Keratinocyte (primary cell): ENCODE measurements at regions not wholly inside any gene's neighbourhood (a gene's known extent, or its start where the extent isn't known, plus 50 kb on each side); places are given as distances from the start of the nearest gene placed in this dataset.

Experiments
- EZH2 ChIP-seq: IDR thresholded peaks from one replicate; pipeline ENCODE4 v1.6.1; 2012; ENCODE audit warnings: inconsistent platforms, mild to moderate bottlenecking, low read length, moderate library complexity
- TF ChIP-seq, protein P1 (sequence below), 3 experiments: IDR thresholded peaks in 1 of 3; conservative IDR thresholded peaks in 1 of 3; optimal IDR thresholded peaks in 1 of 3; 2 replicates in 2 of 3; 3 replicates in 1 of 3; pipeline versions ENCODE3 to v1.5.1; 2011; ENCODE audit warnings: low read length in 3 of 3, mild to moderate bottlenecking in 3 of 3, moderate library complexity in 2 of 3, control low read depth in 1 of 3, inconsistent platforms in 1 of 3; ENCODE audit not compliant: insufficient read depth in 2 of 3; ENCODE audit errors: extremely low read depth in 1 of 3

DNA sequence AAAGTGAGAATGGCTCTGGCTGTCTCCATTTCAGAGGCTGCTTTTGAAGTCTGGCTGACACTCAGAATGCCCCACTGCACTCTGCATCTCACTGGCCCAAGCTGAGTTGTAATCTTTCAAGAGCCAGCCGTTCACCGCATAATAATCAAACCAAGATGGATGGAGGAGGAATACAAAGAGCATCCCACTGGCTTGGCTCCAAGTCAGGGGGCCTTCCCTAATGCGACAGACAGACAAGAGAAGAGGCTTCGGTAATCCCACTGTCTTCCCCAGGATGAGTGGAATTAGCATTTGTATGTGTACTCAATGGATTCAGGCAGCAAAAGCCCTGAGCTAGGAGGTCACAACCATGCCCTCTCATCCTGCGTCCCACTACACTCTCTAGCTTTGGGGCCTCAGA is 68.0 kb downstream of the CBLN1 start:
- no peak for TF ChIP-seq EZH2
- TF ChIP-seq, protein P1, sequence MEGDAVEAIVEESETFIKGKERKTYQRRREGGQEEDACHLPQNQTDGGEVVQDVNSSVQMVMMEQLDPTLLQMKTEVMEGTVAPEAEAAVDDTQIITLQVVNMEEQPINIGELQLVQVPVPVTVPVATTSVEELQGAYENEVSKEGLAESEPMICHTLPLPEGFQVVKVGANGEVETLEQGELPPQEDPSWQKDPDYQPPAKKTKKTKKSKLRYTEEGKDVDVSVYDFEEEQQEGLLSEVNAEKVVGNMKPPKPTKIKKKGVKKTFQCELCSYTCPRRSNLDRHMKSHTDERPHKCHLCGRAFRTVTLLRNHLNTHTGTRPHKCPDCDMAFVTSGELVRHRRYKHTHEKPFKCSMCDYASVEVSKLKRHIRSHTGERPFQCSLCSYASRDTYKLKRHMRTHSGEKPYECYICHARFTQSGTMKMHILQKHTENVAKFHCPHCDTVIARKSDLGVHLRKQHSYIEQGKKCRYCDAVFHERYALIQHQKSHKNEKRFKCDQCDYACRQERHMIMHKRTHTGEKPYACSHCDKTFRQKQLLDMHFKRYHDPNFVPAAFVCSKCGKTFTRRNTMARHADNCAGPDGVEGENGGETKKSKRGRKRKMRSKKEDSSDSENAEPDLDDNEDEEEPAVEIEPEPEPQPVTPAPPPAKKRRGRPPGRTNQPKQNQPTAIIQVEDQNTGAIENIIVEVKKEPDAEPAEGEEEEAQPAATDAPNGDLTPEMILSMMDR (optimal IDR thresholded peaks at IDR 0.05 in 1 of 3, IDR thresholded peaks at IDR 0.05 in 1 of 3, conservative IDR thresholded peaks at IDR 0.05 in 1 of 3; ENCODE audit: extremely low read depth in 1 of 3, insufficient read depth in 2 of 3, low read length in 3 of 3), result no peak
